A673 (cell line): ENCODE measurements at regions not wholly inside any gene's neighbourhood (a gene's known extent, or its start where the extent isn't known, plus 50 kb on each side); places are given as distances from the start of the nearest gene placed in this dataset.

ENCODE experiments used
- CTCF ChIP-seq: fragments of 300-800, 200-600 bp; sonication (generic); conservative IDR thresholded peaks from 2 replicates; pipeline ENCODE4 v1.5.1; 2017; ENCODE audit warnings: low read depth, mild to moderate bottlenecking, antibody characterized with exemption, low read length, moderate library complexity, mixed read lengths
- EZH2 ChIP-seq: fragments of 200-600 bp; sonication (generic); IDR thresholded peaks from 2 replicates; pipeline ENCODE4 v1.6.1; 2017; ENCODE audit warnings: borderline replicate concordance, low read depth, mild to moderate bottlenecking, mixed read lengths, antibody characterized with exemption, low read length; ENCODE audit not compliant: poor library complexity, severe bottlenecking

GRCh38 chr12:67788118-67788517 lies 139.6 kb downstream of the DYRK2 start:
- TF ChIP-seq CTCF: no peak
- no peak for TF ChIP-seq EZH2
